ENCODE measurements at regions not wholly inside any gene's neighbourhood (a gene's known extent, or its start where the extent isn't known, plus 50 kb on each side); places are given as distances from the start of the nearest gene placed in this dataset.

DNA sequence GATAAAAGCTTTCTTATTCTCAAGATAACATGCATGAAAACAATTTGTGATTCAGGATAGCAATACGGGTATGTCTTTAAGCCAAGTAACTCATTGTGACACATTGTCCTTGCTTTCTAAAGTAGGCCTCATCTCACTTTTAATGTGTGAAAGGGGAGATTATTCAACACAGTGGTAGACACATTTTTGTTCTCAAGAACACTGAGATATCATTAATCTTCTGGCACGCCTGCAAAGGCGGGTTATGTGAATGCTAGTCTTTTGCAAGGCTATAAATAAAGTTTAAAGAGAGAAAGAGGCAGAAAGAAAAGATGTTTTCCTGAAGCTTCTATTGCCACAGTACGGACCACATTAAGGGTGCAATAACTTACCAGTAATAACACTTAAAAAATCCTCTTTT lies 181.8 kb upstream of the MEF2C start:
- Histone ChIP-seq H3K56ac (replicated peaks; ENCODE audit: insufficient read length, low read depth, low read length) (no peak overlapping the region), H3K9me3 (ENCODE audit: insufficient read depth in 2 of 2, low read depth in 1 of 2, low read length in 1 of 2) (no peaks in the 10 kb centered on the region)

More for the DNA sequence above, 181.8 kb upstream of the MEF2C start:
- H3K23ac ChIP-seq (ENCODE audit: insufficient read length), result no peak overlapping the region
- H3K27ac ChIP-seq (ENCODE audit: low read depth, low read length), result no peak overlapping the region
- no peak for FAIRE-seq
- H2BK15ac ChIP-seq (ENCODE audit: low read length), result no peak overlapping the region
- no peak overlapping the region for H2AFZ ChIP-seq (ENCODE audit: low read length)
- H3K79me2 ChIP-seq (ENCODE audit: control insufficient read depth in 1 of 2, insufficient read depth in 2 of 2, low read length in 2 of 2), result no peaks in the 10 kb centered on the region
- no peak overlapping the region for H4K91ac ChIP-seq (replicated peaks; ENCODE audit: insufficient read length, low read length)
- CTCF ChIA-PET (ENCODE audit: partially characterized antibody), result interaction anchor here (0.9 kb wide), 1 partner anchor 40 kb away, joined by 3 read pairs; no protein-coding TSS in a partner anchor
- H2BK20ac ChIP-seq (ENCODE audit: low read length), result no peak overlapping the region
- H3K79me1 ChIP-seq (ENCODE audit: low read depth, low read length), result no peaks in the 10 kb centered on the region
- no peak overlapping the region for H2BK12ac ChIP-seq (ENCODE audit: low read depth, low read length)
- no peak overlapping the region for H2AK5ac ChIP-seq (ENCODE audit: low read depth, low read length)
- H4K20me1 ChIP-seq (replicated peaks in 1 of 2; ENCODE audit: control insufficient read depth in 1 of 2, insufficient read depth in 2 of 2, low read length in 2 of 2), result no peaks in the 10 kb centered on the region
- no peak overlapping the region for H3K4me2 ChIP-seq (ENCODE audit: insufficient read depth in 1 of 2, low read depth in 2 of 2, low read length in 2 of 2)
- 91% methylated on average over 4 of the region's 4 CpGs; no CpG with 5 or more reads in 1 of the 2 experiments for WGBS, 2 experiments (ENCODE audit: extremely low coverage in 1 of 2, insufficient coverage in 1 of 2, insufficient read length in 1 of 2, insufficient replicate concordance in 2 of 2, low coverage in 1 of 2, low lambda C conversion rate in 2 of 2, missing lambda C conversion rate in 1 of 2)
- H3K14ac ChIP-seq (ENCODE audit: insufficient read length), result no peak overlapping the region
- no peak overlapping the region for H3K9ac ChIP-seq (replicated peaks in 1 of 4; ENCODE audit: extremely low read depth in 1 of 4, low read depth in 3 of 4, low read length in 3 of 4)
- POLR2A ChIA-PET (ENCODE audit: partially characterized antibody), result no interaction called here
- H3K4ac ChIP-seq (replicated peaks; ENCODE audit: insufficient read length, low read depth, low read length), result no peak overlapping the region
- no peak overlapping the region for H4K5ac ChIP-seq (ENCODE audit: insufficient read length, low read depth, low read length)
- no peak overlapping the region for H3K18ac ChIP-seq (ENCODE audit: extremely low read depth, low read length)
- no peak for DNase-seq (ENCODE audit: low read depth in 1 of 2, low spot score in 2 of 2)
- H2BK120ac ChIP-seq (replicated peaks; ENCODE audit: low read depth, low read length), result no peak overlapping the region
- no peaks in the 10 kb centered on the region for H3K23me2 ChIP-seq (ENCODE audit: low read depth, low read length)
- H2BK5ac ChIP-seq (ENCODE audit: low read depth, low read length), result no peak overlapping the region
- TF ChIP-seq RAD21 (IDR thresholded peaks at IDR 0.05 in 1 of 2, conservative IDR thresholded peaks at IDR 0.05 in 1 of 2; ENCODE audit: low read depth in 2 of 2, low read length in 2 of 2) (no peak), EZH2 (IDR thresholded peaks at IDR 0.05; ENCODE audit: low read depth, low read length, severe bottlenecking) (no peak), CEBPB (IDR thresholded peaks at IDR 0.05; ENCODE audit: low read depth, low read length) (no peak), KDM5A (IDR thresholded peaks at IDR 0.05; ENCODE audit: low read length) (no peak), CBX5 (IDR thresholded peaks at IDR 0.05; ENCODE audit: low read depth, low read length) (no peak), SRF (IDR thresholded peaks at IDR 0.05; ENCODE audit: low read depth, low read length) (no peak), SIX5 (IDR thresholded peaks at IDR 0.05; ENCODE audit: low read depth, low read length) (no peak), HDAC2 (IDR thresholded peaks at IDR 0.05; ENCODE audit: borderline replicate concordance in 1 of 2, low read depth in 2 of 2, low read length in 2 of 2) (no peak), MAFK (IDR thresholded peaks at IDR 0.05; ENCODE audit: low read depth, low read length) (no peak), POLR2A (IDR thresholded peaks at IDR 0.05; ENCODE audit: control extremely low read depth in 1 of 2, low read depth in 2 of 2, low read length in 2 of 2) (no peak)
- TF ChIP-seq, protein P1, sequence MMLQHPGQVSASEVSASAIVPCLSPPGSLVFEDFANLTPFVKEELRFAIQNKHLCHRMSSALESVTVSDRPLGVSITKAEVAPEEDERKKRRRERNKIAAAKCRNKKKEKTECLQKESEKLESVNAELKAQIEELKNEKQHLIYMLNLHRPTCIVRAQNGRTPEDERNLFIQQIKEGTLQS (IDR thresholded peaks at IDR 0.05; ENCODE audit: insufficient read depth, low read depth, low read length), result no peak
- H3K4me1 ChIP-seq (replicated peaks in 1 of 4; ENCODE audit: control insufficient read depth in 3 of 4, insufficient read depth in 4 of 4, low read length in 3 of 4), result peaks cover 0 to 3% (median 0%) of the 10 kb centered on the region in 4 experiments; a peak in 1 of 7 replicates
- no peak overlapping the region for H3K4me3 ChIP-seq (ENCODE audit: extremely low read depth in 1 of 4, insufficient read depth in 2 of 4, low read depth in 3 of 4, low read length in 4 of 4)
- H4K8ac ChIP-seq (ENCODE audit: extremely low read depth, insufficient read depth, low read length), result no peak overlapping the region
- no peaks in the 10 kb centered on the region for H3K27me3 ChIP-seq (replicated peaks in 1 of 4; ENCODE audit: control insufficient read depth in 3 of 4, extremely low read depth in 1 of 4, insufficient read depth in 3 of 4, low read length in 3 of 4)
- no peaks in the 10 kb centered on the region for H3K36me3 ChIP-seq (ENCODE audit: control insufficient read depth in 2 of 4, insufficient read depth in 4 of 4, low read length in 3 of 4)
